HepG2 (cell line): ENCODE measurements at regions not wholly inside any gene's neighbourhood (a gene's known extent, or its start where the extent isn't known, plus 50 kb on each side); places are given as distances from the start of the nearest gene placed in this dataset.

ENCODE experiments used
- ADNP ChIP-seq: sonication (generic); formaldehyde crosslinking; IDR thresholded peaks from 2 replicates; pipeline ENCODE4 v1.4.0; 2020; ENCODE audit warnings: missing genetic modification reagents
- ELF4 ChIP-seq: sonication (generic); formaldehyde crosslinking; IDR thresholded peaks from 2 replicates; pipeline ENCODE4 v1.5.0; 2020; ENCODE audit warnings: missing genetic modification reagents, mild to moderate bottlenecking, moderate library complexity, borderline replicate concordance
- HDAC2 ChIP-seq: sonication (generic); formaldehyde crosslinking; IDR thresholded peaks from 2 replicates; pipeline ENCODE4 v1.4.0; 2020; ENCODE audit warnings: missing genetic modification reagents
- JARID2 ChIP-seq: sonication (generic); formaldehyde crosslinking; IDR thresholded peaks from 2 replicates; pipeline ENCODE4 v1.8.1; 2023; ENCODE audit warnings: missing genetic modification reagents, inconsistent platforms; ENCODE audit not compliant: insufficient replicate concordance
- JUNB ChIP-seq: sonication (generic); formaldehyde crosslinking; IDR thresholded peaks from 2 replicates; pipeline ENCODE4 v1.8.0; 2022; ENCODE audit warnings: missing genetic modification reagents, mild to moderate bottlenecking, borderline replicate concordance
- SP140L ChIP-seq: sonication (generic); formaldehyde crosslinking; IDR thresholded peaks from 2 replicates; pipeline ENCODE4 v1.4.0; 2020; ENCODE audit warnings: missing genetic modification reagents, borderline replicate concordance
- SP2 ChIP-seq: sonication (generic); formaldehyde crosslinking; IDR thresholded peaks from 2 replicates; pipeline ENCODE4 v1.5.1; 2020; ENCODE audit warnings: mild to moderate bottlenecking, missing genetic modification reagents
- XBP1 ChIP-seq: sonication (generic); formaldehyde crosslinking; IDR thresholded peaks from 2 replicates; pipeline ENCODE4 v1.5.0; 2020; ENCODE audit warnings: missing genetic modification reagents
- ZBTB20 ChIP-seq: sonication (generic); formaldehyde crosslinking; IDR thresholded peaks from 2 replicates; pipeline ENCODE4 v1.8.1; 2023; ENCODE audit warnings: missing genetic modification reagents, low read depth, mild to moderate bottlenecking, borderline replicate concordance
- ZBTB34 ChIP-seq: sonication (generic); formaldehyde crosslinking; IDR thresholded peaks from 2 replicates; pipeline ENCODE4 v1.8.0; 2022; ENCODE audit warnings: mild to moderate bottlenecking, missing genetic modification reagents
- ZFAT ChIP-seq: sonication (generic); formaldehyde crosslinking; conservative IDR thresholded peaks from 2 replicates; pipeline ENCODE4 v1.8.1; 2023; ENCODE audit warnings: missing genetic modification reagents, inconsistent platforms
- ZMYM4 ChIP-seq: sonication (generic); formaldehyde crosslinking; IDR thresholded peaks from 2 replicates; pipeline ENCODE4 v1.8.1; 2023; ENCODE audit warnings: mild to moderate bottlenecking, missing genetic modification reagents
- ZNF180 ChIP-seq: sonication (generic); formaldehyde crosslinking; IDR thresholded peaks from 2 replicates; pipeline ENCODE4 v1.4.0; 2020; ENCODE audit warnings: low read depth, missing genetic modification reagents, borderline replicate concordance
- ZNF354B ChIP-seq: sonication (generic); formaldehyde crosslinking; IDR thresholded peaks from 2 replicates; pipeline ENCODE4 v1.8.0; 2022; ENCODE audit warnings: mild to moderate bottlenecking, missing genetic modification reagents
- ZNF432 ChIP-seq: sonication (generic); formaldehyde crosslinking; IDR thresholded peaks from 2 replicates; pipeline ENCODE4 v1.5.0; 2020; ENCODE audit warnings: missing genetic modification reagents, mild to moderate bottlenecking, borderline replicate concordance
- ZNF446 ChIP-seq: sonication (generic); formaldehyde crosslinking; IDR thresholded peaks from 2 replicates; pipeline ENCODE4 v1.5.0; 2020; ENCODE audit warnings: mild to moderate bottlenecking, missing genetic modification reagents
- ZNF546 ChIP-seq: sonication (generic); formaldehyde crosslinking; conservative IDR thresholded peaks from 2 replicates; pipeline ENCODE4 v1.8.1; 2023; ENCODE audit warnings: mild to moderate bottlenecking, missing genetic modification reagents
- ZNF598 ChIP-seq: sonication (generic); formaldehyde crosslinking; IDR thresholded peaks from 2 replicates; pipeline ENCODE4 v1.5.1; 2020; ENCODE audit warnings: mild to moderate bottlenecking, missing genetic modification reagents, borderline replicate concordance
- ZNF749 ChIP-seq: sonication (generic); formaldehyde crosslinking; IDR thresholded peaks from 2 replicates; pipeline ENCODE4 v1.8.0; 2022; ENCODE audit warnings: mild to moderate bottlenecking, missing genetic modification reagents, moderate library complexity, borderline replicate concordance
- ZNF839 ChIP-seq: sonication (generic); formaldehyde crosslinking; IDR thresholded peaks from 2 replicates; pipeline ENCODE4 v1.4.0; 2020; ENCODE audit warnings: missing genetic modification reagents, mild to moderate bottlenecking, borderline replicate concordance
- TF ChIP-seq, protein P1 (sequence below): sonication (generic); formaldehyde crosslinking; IDR thresholded peaks from 2 replicates; pipeline ENCODE4 v1.4.0; 2020; ENCODE audit warnings: missing genetic modification reagents
- TF ChIP-seq, protein P2 (sequence below): sonication (generic); formaldehyde crosslinking; IDR thresholded peaks from 2 replicates; pipeline ENCODE4 v1.5.0; 2020; ENCODE audit warnings: mild to moderate bottlenecking, missing genetic modification reagents
- TF ChIP-seq, protein P3 (sequence below): sonication (generic); formaldehyde crosslinking; IDR thresholded peaks from 2 replicates; pipeline ENCODE4 v1.4.0; 2020; ENCODE audit warnings: missing genetic modification reagents, mild to moderate bottlenecking, borderline replicate concordance
- TF ChIP-seq, protein P4 (sequence below): sonication (generic); formaldehyde crosslinking; IDR thresholded peaks from 2 replicates; pipeline ENCODE4 v1.4.0; 2020; ENCODE audit warnings: mild to moderate bottlenecking, low read depth, missing genetic modification reagents

GRCh38 chr13:22848539-22849052 lies 332.2 kb upstream of the SGCG start (continued):
- TF ChIP-seq ZBTB20 = no peak
- TF ChIP-seq ZMYM4 (CRISPR knock-in tag) = peak; percentile 99
- TF ChIP-seq ZNF839 (CRISPR knock-in tag) = no peak
- no peak for TF ChIP-seq ELF4
- no peak for TF ChIP-seq ZNF180
- TF ChIP-seq XBP1 (CRISPR knock-in tag) = no peak
- TF ChIP-seq SP2 (CRISPR knock-in tag) = no peak
- TF ChIP-seq, protein P1, sequence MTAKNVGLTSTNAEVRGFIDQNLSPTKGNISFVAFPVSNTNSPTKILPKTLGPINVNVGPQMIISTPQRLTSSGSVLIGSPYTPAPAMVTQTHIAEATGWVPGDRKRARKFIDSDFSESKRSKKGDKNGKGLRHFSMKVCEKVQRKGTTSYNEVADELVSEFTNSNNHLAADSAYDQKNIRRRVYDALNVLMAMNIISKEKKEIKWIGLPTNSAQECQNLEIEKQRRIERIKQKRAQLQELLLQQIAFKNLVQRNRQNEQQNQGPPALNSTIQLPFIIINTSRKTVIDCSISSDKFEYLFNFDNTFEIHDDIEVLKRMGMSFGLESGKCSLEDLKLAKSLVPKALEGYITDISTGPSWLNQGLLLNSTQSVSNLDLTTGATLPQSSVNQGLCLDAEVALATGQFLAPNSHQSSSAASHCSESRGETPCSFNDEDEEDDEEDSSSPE (CRISPR knock-in tag) = 0 out of 2 replicates have a peak, but pooled peaks have one; percentile 23
- TF ChIP-seq, protein P2, sequence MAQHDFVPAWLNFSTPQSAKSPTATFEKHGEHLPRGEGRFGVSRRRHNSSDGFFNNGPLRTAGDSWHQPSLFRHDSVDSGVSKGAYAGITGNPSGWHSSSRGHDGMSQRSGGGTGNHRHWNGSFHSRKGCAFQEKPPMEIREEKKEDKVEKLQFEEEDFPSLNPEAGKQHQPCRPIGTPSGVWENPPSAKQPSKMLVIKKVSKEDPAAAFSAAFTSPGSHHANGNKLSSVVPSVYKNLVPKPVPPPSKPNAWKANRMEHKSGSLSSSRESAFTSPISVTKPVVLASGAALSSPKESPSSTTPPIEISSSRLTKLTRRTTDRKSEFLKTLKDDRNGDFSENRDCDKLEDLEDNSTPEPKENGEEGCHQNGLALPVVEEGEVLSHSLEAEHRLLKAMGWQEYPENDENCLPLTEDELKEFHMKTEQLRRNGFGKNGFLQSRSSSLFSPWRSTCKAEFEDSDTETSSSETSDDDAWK (CRISPR knock-in tag) = no peak
- TF ChIP-seq ZNF432 (CRISPR knock-in tag) = no peak
- no peak for TF ChIP-seq ZBTB34 (CRISPR knock-in tag)
- no peak for TF ChIP-seq ZNF749 (CRISPR knock-in tag)
- TF ChIP-seq, protein P3, sequence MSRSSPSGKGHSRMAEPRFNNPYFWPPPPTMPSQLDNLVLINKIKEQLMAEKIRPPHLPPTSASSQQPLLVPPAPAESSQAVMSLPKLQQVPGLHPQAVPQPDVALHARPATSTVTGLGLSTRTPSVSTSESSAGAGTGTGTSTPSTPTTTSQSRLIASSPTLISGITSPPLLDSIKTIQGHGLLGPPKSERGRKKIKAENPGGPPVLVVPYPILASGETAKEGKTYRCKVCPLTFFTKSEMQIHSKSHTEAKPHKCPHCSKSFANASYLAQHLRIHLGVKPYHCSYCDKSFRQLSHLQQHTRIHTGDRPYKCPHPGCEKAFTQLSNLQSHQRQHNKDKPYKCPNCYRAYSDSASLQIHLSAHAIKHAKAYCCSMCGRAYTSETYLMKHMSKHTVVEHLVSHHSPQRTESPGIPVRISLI = no peak
- no peak for TF ChIP-seq ADNP (CRISPR knock-in tag)
- TF ChIP-seq SP140L = no peak
- no peak for TF ChIP-seq JUNB (CRISPR knock-in tag)
- 0 out of 2 replicates have a peak, but pooled peaks have one; percentile 30 for TF ChIP-seq HDAC2 (CRISPR knock-in tag)
- no peak for TF ChIP-seq ZFAT
- no peak for TF ChIP-seq ZNF546 (CRISPR knock-in tag)
- TF ChIP-seq, protein P4, sequence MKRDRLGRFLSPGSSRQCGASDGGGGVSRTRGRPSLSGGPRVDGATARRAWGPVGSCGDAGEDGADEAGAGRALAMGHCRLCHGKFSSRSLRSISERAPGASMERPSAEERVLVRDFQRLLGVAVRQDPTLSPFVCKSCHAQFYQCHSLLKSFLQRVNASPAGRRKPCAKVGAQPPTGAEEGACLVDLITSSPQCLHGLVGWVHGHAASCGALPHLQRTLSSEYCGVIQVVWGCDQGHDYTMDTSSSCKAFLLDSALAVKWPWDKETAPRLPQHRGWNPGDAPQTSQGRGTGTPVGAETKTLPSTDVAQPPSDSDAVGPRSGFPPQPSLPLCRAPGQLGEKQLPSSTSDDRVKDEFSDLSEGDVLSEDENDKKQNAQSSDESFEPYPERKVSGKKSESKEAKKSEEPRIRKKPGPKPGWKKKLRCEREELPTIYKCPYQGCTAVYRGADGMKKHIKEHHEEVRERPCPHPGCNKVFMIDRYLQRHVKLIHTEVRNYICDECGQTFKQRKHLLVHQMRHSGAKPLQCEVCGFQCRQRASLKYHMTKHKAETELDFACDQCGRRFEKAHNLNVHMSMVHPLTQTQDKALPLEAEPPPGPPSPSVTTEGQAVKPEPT = no peak
- no peak for TF ChIP-seq ZNF354B (CRISPR knock-in tag)
- TF ChIP-seq ZNF446 = no peak
- TF ChIP-seq ZNF598 (CRISPR knock-in tag) = no peak
- TF ChIP-seq JARID2 = no peak
